Spinal cord (tissue), 9 donors: ENCODE measurements at regions not wholly inside any gene's neighbourhood (a gene's known extent, or its start where the extent isn't known, plus 50 kb on each side); places are given as distances from the start of the nearest gene placed in this dataset.

Source experiments
- DNase-seq, 6 donors: peaks; one replicate each; pipeline versions ENCODE4 v3.0.0 to v3.0.0-alpha.2; 2013 to 2015; ENCODE audit warnings: low spot score in 6 of 6, low read depth in 4 of 6
- H3K27ac ChIP-seq: one replicate; pipeline ENCODE4 v1.5.1; 2013; ENCODE audit warnings: low read depth, low read length, control low read depth
- H3K27me3 ChIP-seq: one replicate; pipeline ENCODE4 v1.6.1; 2013; ENCODE audit warnings: low read length; ENCODE audit not compliant: control insufficient read depth, insufficient read depth
- H3K36me3 ChIP-seq: one replicate; pipeline ENCODE4 v1.6.1; 2013; ENCODE audit warnings: low read length; ENCODE audit not compliant: control insufficient read depth, insufficient read depth
- H3K4me1 ChIP-seq: one replicate; pipeline ENCODE4 v1.6.1; 2013; ENCODE audit warnings: low read length; ENCODE audit not compliant: control insufficient read depth, insufficient read depth
- H3K4me3 ChIP-seq: one replicate; pipeline ENCODE4 v1.5.1; 2013; ENCODE audit warnings: low read depth, low read length, control low read depth
- H3K9me3 ChIP-seq: one replicate; pipeline ENCODE4 v1.6.1; 2013; ENCODE audit warnings: low read length; ENCODE audit not compliant: control insufficient read depth, insufficient read depth
- WGBS: methylation state at CpG from one replicate; pipeline ENCODE4 v1.1.5; 2013; ENCODE audit warnings: missing lambda C conversion rate; ENCODE audit not compliant: insufficient coverage; 5-methylcytosine and 5-hydroxymethylcytosine counted together
- donor health status: healthy.

- peak in 3 of 6 donors; percentile 9 to 79 (median 66) for DNase-seq
Measured at GRCh38 chr16:64406770-64407181, 715.1 kb downstream of the CDH11 start.

GRCh38 chr16:64403352-64403751 is 718.5 kb downstream of the CDH11 start:
- Histone ChIP-seq H3K36me3 (no peaks in the 10 kb centered on the region), H3K9me3 (no peaks in the 10 kb centered on the region), H3K4me3 (no peak overlapping the region), H3K27ac (no peak overlapping the region), H3K4me1 (no peaks in the 10 kb centered on the region), H3K27me3 (no peaks in the 10 kb centered on the region)
- DNase-seq, result no peak
- WGBS, result no CpG with 5 or more reads among the region's 1 CpG

More at GRCh38 chr16:64406770-64407181, 715.1 kb downstream of the CDH11 start:
- Histone ChIP-seq H3K4me1 (no peaks in the 10 kb centered on the region), H3K27ac (no peak overlapping the region), H3K4me3 (no peak overlapping the region), H3K9me3 (no peaks in the 10 kb centered on the region), H3K36me3 (no peaks in the 10 kb centered on the region), H3K27me3 (no peaks in the 10 kb centered on the region)
- 11% methylated on average over 3 of the region's 4 CpGs for WGBS

- H3K36me3 ChIP-seq, result no peaks in the 10 kb centered on the region
- WGBS, result no CpG with 5 or more reads among the region's 5 CpGs
- no peak overlapping the region for H3K4me3 ChIP-seq
- H3K4me1 ChIP-seq, result no peaks in the 10 kb centered on the region
- no peak overlapping the region for H3K27ac ChIP-seq
- DNase-seq, result no peak
- no peaks in the 10 kb centered on the region for H3K9me3 ChIP-seq
- H3K27me3 ChIP-seq, result no peaks in the 10 kb centered on the region
Measured at GRCh38 chr16:64398793-64399192, 723.1 kb downstream of the CDH11 start.

GRCh38 chr16:64397945-64398508 is 723.8 kb downstream of the CDH11 start:
- Histone ChIP-seq H3K27me3 (no peaks in the 10 kb centered on the region), H3K27ac (no peak overlapping the region), H3K4me1 (no peaks in the 10 kb centered on the region), H3K36me3 (no peaks in the 10 kb centered on the region), H3K4me3 (no peak overlapping the region), H3K9me3 (no peaks in the 10 kb centered on the region)
- 76% methylated on average over 2 of the region's 3 CpGs for WGBS
- no peak for DNase-seq

- 88% methylated on average over 3 of the region's 3 CpGs for WGBS
- no peak overlapping the region for H3K27ac ChIP-seq
- H3K9me3 ChIP-seq, result no peaks in the 10 kb centered on the region
- no peak for DNase-seq
- no peaks in the 10 kb centered on the region for H3K36me3 ChIP-seq
- no peak overlapping the region for H3K4me3 ChIP-seq
- H3K4me1 ChIP-seq, result no peaks in the 10 kb centered on the region
- no peaks in the 10 kb centered on the region for H3K27me3 ChIP-seq
Measured at GRCh38 chr16:64397042-64397441, 724.8 kb downstream of the CDH11 start.

- Histone ChIP-seq H3K4me3 (no peak overlapping the region), H3K27ac (no peak overlapping the region), H3K27me3 (no peaks in the 10 kb centered on the region), H3K4me1 (no peaks in the 10 kb centered on the region), H3K36me3 (no peaks in the 10 kb centered on the region), H3K9me3 (no peaks in the 10 kb centered on the region)
- WGBS, result no CpG with 5 or more reads among the region's 1 CpG
- no peak for DNase-seq
Measured at GRCh38 chr16:64394061-64394460, 727.8 kb downstream of the CDH11 start.

GRCh38 chr16:64392456-64392855 is 729.4 kb downstream of the CDH11 start:
- H3K4me3 ChIP-seq, result no peak overlapping the region
- no CpG with 5 or more reads among the region's 1 CpG for WGBS
- no peaks in the 10 kb centered on the region for H3K4me1 ChIP-seq
- no peaks in the 10 kb centered on the region for H3K36me3 ChIP-seq
- DNase-seq, result no peak
- H3K9me3 ChIP-seq, result no peaks in the 10 kb centered on the region
- no peak overlapping the region for H3K27ac ChIP-seq
- no peaks in the 10 kb centered on the region for H3K27me3 ChIP-seq

- DNase-seq, result peak in 1 of 6 donors; percentile 25
- WGBS, result no CpG with 5 or more reads among the region's 4 CpGs
- H3K9me3 ChIP-seq, result no peaks in the 10 kb centered on the region
- no peak overlapping the region for H3K4me3 ChIP-seq
- H3K36me3 ChIP-seq, result no peaks in the 10 kb centered on the region
- peak overlapping the region; percentile 11 for H3K27ac ChIP-seq
- H3K4me1 ChIP-seq, result no peaks in the 10 kb centered on the region
- H3K27me3 ChIP-seq, result no peaks in the 10 kb centered on the region
Measured at GRCh38 chr16:64391063-64391600, 730.7 kb downstream of the CDH11 start.

- DNase-seq, result no peak
- no CpG with 5 or more reads among the region's 4 CpGs for WGBS
- Histone ChIP-seq H3K36me3 (no peaks in the 10 kb centered on the region), H3K9me3 (no peaks in the 10 kb centered on the region), H3K4me3 (no peak overlapping the region), H3K27me3 (no peaks in the 10 kb centered on the region), H3K27ac (no peak overlapping the region), H3K4me1 (no peaks in the 10 kb centered on the region)
Measured at GRCh38 chr16:64390102-64390501, 731.8 kb downstream of the CDH11 start.

- no peak for DNase-seq
- no peak overlapping the region for H3K4me3 ChIP-seq
- H3K9me3 ChIP-seq, result peaks cover 4% of the 10 kb centered on the region
- H3K4me1 ChIP-seq, result no peaks in the 10 kb centered on the region
- H3K27me3 ChIP-seq, result no peaks in the 10 kb centered on the region
- H3K27ac ChIP-seq, result no peak overlapping the region
- WGBS, result 60% methylated on average over 1 of the region's 4 CpGs
- H3K36me3 ChIP-seq, result no peaks in the 10 kb centered on the region
Measured at GRCh38 chr16:64384636-64385035, 737.2 kb downstream of the CDH11 start.
